ENCODE measurements at regions not wholly inside any gene's neighbourhood (a gene's known extent, or its start where the extent isn't known, plus 50 kb on each side); places are given as distances from the start of the nearest gene placed in this dataset.
"Not testable (repeated sequence)": the region's sequence is repeated elsewhere in the genome, so short reads cannot be mapped to it uniquely, and the experiment has no call there.

DNA sequence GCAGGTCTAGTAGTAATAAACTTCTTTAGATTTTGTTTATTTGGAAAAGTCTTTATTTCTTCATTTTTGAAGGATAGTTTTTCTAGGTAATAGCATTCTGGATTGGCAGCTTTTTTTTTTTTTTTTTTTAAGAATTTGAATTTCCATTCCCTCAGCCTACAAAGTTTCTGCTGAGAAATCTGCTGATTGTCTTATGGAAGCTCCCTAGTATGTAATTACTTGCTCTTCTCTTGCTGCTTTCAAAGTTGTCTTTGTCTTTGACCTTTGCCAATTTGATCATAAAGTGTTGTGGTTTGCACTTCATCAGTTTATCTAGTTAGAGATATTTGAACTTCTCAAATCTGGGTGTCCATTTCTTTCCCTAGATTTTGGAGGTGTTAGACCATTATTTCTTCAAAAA is 82.2 kb upstream of the GMDS start:
- no peak for DNase-seq (ENCODE audit: low read depth)
- TF ChIP-seq, protein P1, sequence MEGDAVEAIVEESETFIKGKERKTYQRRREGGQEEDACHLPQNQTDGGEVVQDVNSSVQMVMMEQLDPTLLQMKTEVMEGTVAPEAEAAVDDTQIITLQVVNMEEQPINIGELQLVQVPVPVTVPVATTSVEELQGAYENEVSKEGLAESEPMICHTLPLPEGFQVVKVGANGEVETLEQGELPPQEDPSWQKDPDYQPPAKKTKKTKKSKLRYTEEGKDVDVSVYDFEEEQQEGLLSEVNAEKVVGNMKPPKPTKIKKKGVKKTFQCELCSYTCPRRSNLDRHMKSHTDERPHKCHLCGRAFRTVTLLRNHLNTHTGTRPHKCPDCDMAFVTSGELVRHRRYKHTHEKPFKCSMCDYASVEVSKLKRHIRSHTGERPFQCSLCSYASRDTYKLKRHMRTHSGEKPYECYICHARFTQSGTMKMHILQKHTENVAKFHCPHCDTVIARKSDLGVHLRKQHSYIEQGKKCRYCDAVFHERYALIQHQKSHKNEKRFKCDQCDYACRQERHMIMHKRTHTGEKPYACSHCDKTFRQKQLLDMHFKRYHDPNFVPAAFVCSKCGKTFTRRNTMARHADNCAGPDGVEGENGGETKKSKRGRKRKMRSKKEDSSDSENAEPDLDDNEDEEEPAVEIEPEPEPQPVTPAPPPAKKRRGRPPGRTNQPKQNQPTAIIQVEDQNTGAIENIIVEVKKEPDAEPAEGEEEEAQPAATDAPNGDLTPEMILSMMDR (conservative IDR thresholded peaks at IDR 0.05; ENCODE audit: low read depth, low read length): no peak
- no peak overlapping the region for H3K4me3 ChIP-seq (ENCODE audit: low read length)

DNA sequence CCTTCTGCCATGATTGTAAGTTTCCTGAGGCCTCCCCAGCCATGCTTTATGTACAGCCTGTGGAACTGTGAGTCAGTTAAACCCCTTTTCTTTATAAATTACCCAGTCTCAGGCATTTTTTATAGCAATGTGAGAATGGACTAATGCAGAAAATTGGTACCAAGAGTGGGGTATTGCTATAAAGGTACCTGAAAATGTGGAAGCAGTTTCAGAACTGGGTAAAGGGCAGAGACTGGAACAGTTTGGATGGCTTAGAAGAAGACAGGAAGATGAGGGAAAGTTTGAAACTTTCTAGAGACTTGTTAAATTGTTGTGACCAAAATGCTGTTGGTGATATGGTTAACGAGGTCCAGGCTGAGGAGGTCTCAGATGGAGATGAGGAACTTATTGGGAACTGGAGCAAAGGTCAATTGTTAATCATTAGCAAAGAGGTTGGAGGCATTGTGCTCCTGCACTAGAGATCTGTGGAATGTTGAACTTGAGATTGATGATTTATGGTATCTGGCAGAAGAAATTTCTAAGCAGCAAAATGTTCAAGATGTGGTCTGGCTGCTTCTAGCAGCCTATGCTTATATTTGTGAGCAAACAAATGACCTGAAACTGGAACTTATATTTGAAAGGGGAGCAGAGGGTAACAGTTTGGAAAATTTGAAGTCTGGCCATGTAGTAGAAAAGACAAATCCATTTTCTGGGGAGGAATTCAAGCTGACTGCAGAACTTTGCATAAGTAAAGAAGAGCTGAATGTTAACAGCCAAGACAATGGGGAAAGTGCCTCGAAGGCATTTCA is 79.0 kb upstream of the GMDS start:
- DNase-seq (ENCODE audit: low read depth): no peak
- TF ChIP-seq, protein P1 (conservative IDR thresholded peaks at IDR 0.05; ENCODE audit: low read depth, low read length): no peak
- H3K4me3 ChIP-seq (ENCODE audit: low read length): no peak overlapping the region

DNA sequence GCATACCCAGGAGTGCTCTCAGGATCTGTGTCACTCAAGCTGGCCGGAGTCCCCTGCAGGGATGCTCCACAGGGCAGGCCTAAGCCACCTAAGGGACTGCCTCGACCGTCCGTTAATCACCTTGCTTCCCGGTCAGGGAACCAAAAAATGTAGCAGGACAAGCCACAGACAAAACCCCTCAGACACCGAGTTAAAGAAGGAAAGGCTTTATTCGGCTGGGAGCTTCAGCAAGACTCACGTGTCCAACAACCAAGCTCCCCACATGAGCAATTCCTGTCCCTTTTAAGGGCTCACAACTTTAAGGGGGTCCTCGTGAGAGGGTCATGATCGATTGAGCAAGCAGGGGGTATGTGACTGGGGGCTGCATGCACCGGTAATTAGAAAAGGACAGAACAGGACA is 72.1 kb upstream of the GMDS start:
- DNase-seq (ENCODE audit: low read depth); H3K4me3 ChIP-seq (ENCODE audit: low read length): not testable (repeated sequence)

DNA sequence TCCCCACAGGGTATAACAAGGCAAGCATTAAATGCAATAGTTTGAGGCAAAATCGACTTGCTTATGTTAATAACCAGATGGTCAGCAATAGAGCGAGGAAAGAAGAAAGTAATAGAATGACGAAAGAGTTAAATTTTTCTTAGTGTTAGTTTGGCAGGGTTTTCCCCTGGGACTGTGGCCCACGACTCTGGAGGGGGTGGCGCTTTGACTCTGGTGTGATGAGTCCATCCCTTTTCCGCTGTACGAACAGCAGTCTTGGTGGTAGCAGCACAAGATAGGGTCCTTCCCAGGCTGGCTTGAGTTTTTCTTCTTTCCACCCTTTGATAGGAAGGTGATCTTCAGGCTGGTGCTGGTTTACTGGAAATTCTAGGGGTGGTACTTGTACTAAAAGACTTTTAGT is 69.2 kb upstream of the GMDS start:
- TF ChIP-seq, protein P1 (conservative IDR thresholded peaks at IDR 0.05; ENCODE audit: low read depth, low read length): no peak
- no peak overlapping the region for H3K4me3 ChIP-seq (ENCODE audit: low read length)
- no peak for DNase-seq (ENCODE audit: low read depth)

DNA sequence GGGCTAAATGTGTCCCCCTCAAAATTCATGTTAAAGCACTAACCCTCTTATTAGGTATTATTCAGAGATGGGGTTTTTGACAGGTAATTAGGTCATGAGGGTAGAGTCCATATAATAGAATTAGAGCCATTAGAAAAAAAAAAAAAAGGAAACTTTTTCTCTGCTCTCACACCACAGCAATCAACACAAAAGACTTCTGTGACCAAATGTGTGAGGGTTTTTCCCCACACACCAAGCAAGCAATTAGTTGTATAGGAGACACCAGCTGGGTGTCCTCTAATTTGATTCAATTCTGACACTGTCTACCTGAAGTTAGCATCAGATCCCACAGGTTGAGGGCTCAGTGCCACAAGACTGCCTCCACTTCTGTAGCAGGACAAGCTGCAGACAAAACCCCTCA is 64.6 kb upstream of the GMDS start:
- no peak for DNase-seq (ENCODE audit: low read depth)
- no peak overlapping the region for H3K4me3 ChIP-seq (ENCODE audit: low read length)
- TF ChIP-seq, protein P1 (conservative IDR thresholded peaks at IDR 0.05; ENCODE audit: low read depth, low read length): no peak

DNA sequence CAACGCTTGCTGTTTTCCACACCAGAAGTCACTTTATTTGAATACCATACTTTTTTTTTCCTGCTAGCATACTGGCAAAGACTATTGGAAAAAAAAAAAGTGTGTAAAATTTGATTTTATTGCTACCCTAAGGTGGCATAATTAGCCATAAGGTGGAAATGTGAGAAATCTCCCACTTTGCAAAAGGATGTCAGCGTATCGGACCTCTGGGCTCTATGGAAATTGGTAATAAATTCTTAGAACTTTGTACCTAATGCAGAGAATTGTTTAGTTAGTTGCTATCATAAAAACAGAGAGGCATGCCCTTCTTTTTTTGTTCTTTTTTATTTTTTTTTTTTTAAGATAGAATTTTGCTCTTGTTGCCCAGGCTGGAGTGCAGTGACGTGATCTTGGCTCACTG is 63.7 kb upstream of the GMDS start:
- H3K4me3 ChIP-seq (ENCODE audit: low read length): no peak overlapping the region
- DNase-seq (ENCODE audit: low read depth): no peak
- TF ChIP-seq, protein P1 (conservative IDR thresholded peaks at IDR 0.05; ENCODE audit: low read depth, low read length): no peak

DNA sequence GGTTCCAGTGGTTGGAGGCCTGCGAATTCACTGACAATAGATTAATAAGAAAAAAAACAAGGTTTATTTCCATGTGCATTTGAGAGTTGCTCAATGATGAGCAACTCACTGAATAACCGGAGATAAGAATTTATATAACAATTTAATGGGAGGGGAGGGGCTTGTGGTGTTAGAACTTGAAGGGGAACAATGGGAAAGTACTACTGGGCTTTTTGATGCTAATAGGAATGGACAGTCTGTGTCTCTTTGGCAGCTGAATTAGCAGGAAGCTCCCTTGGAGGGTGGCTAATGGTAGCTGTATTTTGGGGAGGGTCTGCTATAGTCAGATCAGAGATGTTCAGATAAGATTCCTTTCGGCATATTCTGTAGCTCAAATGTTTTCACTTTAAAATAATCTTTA is 62.4 kb upstream of the GMDS start:
- DNase-seq (ENCODE audit: low read depth): no peak
- TF ChIP-seq, protein P1 (conservative IDR thresholded peaks at IDR 0.05; ENCODE audit: low read depth, low read length): no peak
- H3K4me3 ChIP-seq (ENCODE audit: low read length): no peak overlapping the region
